CD4-positive, alpha-beta memory T cell (primary cell): ENCODE measurements at regions not wholly inside any gene's neighbourhood (a gene's known extent, or its start where the extent isn't known, plus 50 kb on each side); places are given as distances from the start of the nearest gene placed in this dataset.
"Not testable (repeated sequence)": the region's sequence is repeated elsewhere in the genome, so short reads cannot be mapped to it uniquely, and the experiment has no call there.

ENCODE experiments used
- CTCF ChIA-PET: fragments of 350-600 bp; sonication (Branson Sonifier 250); formaldehyde crosslinking; loops from one replicate; lab custom pipeline; 2021; ENCODE audit warnings: inconsistent platforms; ENCODE audit not compliant: partially characterized antibody; lab: Charles Lee
- POLR2A ChIA-PET: fragments of 350-600 bp; sonication (Branson Sonifier 250); formaldehyde crosslinking; loops from one replicate; lab custom pipeline; 2021; ENCODE audit not compliant: partially characterized antibody; lab: Charles Lee
- DNase-seq, 5 donors: peaks; one replicate each; pipeline versions ENCODE4 v3.0.0 to v3.0.0-alpha.2; 2020 to 2022; ENCODE audit warnings: mixed read lengths in 1 of 5
- H3K27ac ChIP-seq: one replicate; pipeline ENCODE4 v1.7.0; 2013; ENCODE audit warnings: low read depth, low read length
- H3K27me3 ChIP-seq: 2 replicates; pipeline ENCODE4 v1.7.0; 2013; ENCODE audit warnings: mild to moderate bottlenecking, low read length, moderate library complexity; ENCODE audit not compliant: insufficient read depth
- H3K36me3 ChIP-seq: 2 replicates; pipeline ENCODE4 v1.7.0; 2013; ENCODE audit warnings: mild to moderate bottlenecking, low read length, moderate library complexity; ENCODE audit not compliant: insufficient read depth
- H3K4me1 ChIP-seq: 2 replicates; pipeline ENCODE4 v1.7.0; 2013; ENCODE audit warnings: mild to moderate bottlenecking, low read length, moderate library complexity; ENCODE audit not compliant: insufficient read depth
- H3K4me3 ChIP-seq, 2 donors: one replicate each; pipeline ENCODE4 v1.7.0; 2013; ENCODE audit warnings: low read length in 2 of 2, mild to moderate bottlenecking in 1 of 2
- H3K9me3 ChIP-seq, 2 donors: one replicate each; pipeline ENCODE4 v1.7.0; 2013; ENCODE audit warnings: low read length in 2 of 2, control low read depth in 1 of 2; ENCODE audit not compliant: control insufficient read depth in 1 of 2
- H3K27ac Mint-ChIP-seq, 7 donors: one replicate each; pipeline ENCODE4 v1.8.0; 2020 to 2021; ENCODE audit warnings: mixed read lengths in 7 of 7, mild to moderate bottlenecking in 6 of 7, inconsistent platforms in 3 of 7, moderate library complexity in 3 of 7
- H3K27me3 Mint-ChIP-seq, 2 donors: one replicate each; pipeline ENCODE4 v1.8.0; 2020 to 2021; ENCODE audit warnings: mixed read lengths in 2 of 2
- H3K36me3 Mint-ChIP-seq, 2 donors: one replicate each; pipeline ENCODE4 v1.8.0; 2020 to 2021; ENCODE audit warnings: mixed read lengths in 2 of 2, inconsistent platforms in 1 of 2, mild to moderate bottlenecking in 1 of 2
- H3K4me1 Mint-ChIP-seq, 4 donors: one replicate each; pipeline ENCODE4 v1.8.0; 2020 to 2021; ENCODE audit warnings: mixed read lengths in 4 of 4, mild to moderate bottlenecking in 1 of 4
- H3K4me3 Mint-ChIP-seq, 8 donors: one replicate each; pipeline ENCODE4 v1.8.0; 2020 to 2021; ENCODE audit warnings: mixed read lengths in 8 of 8, mild to moderate bottlenecking in 7 of 8, moderate library complexity in 6 of 8, inconsistent platforms in 3 of 8
- H3K9me3 Mint-ChIP-seq, 8 donors: one replicate each; pipeline ENCODE4 v1.8.0; 2020 to 2021; ENCODE audit warnings: mixed read lengths in 8 of 8, mild to moderate bottlenecking in 5 of 8, inconsistent platforms in 3 of 8, moderate library complexity in 1 of 8
- intact Hi-C: fragments of 100-400 bp; cut with micrococcal nuclease; formaldehyde crosslinking; loops from one replicate; pipeline ENCODE4 v1.15.1; 2023

DNA sequence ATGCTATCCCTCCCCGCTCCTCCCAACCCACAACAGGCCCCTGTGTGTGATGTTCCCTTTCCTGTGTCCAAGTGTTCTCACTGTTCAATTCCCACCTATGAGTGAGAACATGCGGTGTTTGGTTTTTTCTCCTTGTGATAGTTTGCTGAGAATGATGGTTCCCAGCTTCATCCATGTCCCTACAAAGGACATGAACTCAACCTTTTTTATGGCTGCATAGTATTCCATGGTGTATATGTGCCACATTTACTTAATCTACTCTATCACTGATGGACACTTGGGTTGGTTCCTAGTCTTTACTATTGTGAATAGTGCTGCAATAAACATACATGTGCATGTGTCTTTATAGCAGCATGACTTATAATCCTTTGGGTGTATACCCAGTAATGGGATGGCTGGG lies 126.6 kb upstream of the HMGN3 start:
- H3K4me1 ChIP-seq, H3K4me3 Mint-ChIP-seq, CTCF ChIA-PET, H3K27me3 Mint-ChIP-seq, H3K4me1 Mint-ChIP-seq, H3K4me3 ChIP-seq, intact Hi-C loops, H3K9me3 ChIP-seq, POLR2A ChIA-PET, H3K36me3 Mint-ChIP-seq, H3K27ac ChIP-seq, H3K36me3 ChIP-seq, H3K27me3 ChIP-seq, DNase-seq: not testable (repeated sequence)
- Mint-ChIP-seq H3K27ac (peak overlapping the region in 1 of 7 donors; percentile 43), H3K9me3 (peaks cover 0 to 35% (median 13%) of the 10 kb centered on the region in 8 donors)

GRCh38 chr6:79353226-79353625 lies 118.7 kb upstream of the HMGN3 start:
- Histone ChIP-seq H3K36me3 (no peaks in the 10 kb centered on the region), H3K4me3 (no peak overlapping the region), H3K9me3 (no peaks in the 10 kb centered on the region), H3K27ac (no peak overlapping the region), H3K27me3 (no peaks in the 10 kb centered on the region), H3K4me1 (no peaks in the 10 kb centered on the region)
- DNase-seq, result no peak
- intact Hi-C loops, result no loop called here
- ChIA-PET POLR2A (no interaction called here), CTCF (no interaction called here)
- Mint-ChIP-seq H3K9me3 (peaks cover 0 to 18% (median 12%) of the 10 kb centered on the region in 8 donors), H3K27ac (no peak overlapping the region), H3K27me3 (no peaks in the 10 kb centered on the region), H3K36me3 (no peaks in the 10 kb centered on the region), H3K4me1 (peaks cover 0 to 3% (median 0%) of the 10 kb centered on the region in 4 donors), H3K4me3 (no peak overlapping the region)

DNA sequence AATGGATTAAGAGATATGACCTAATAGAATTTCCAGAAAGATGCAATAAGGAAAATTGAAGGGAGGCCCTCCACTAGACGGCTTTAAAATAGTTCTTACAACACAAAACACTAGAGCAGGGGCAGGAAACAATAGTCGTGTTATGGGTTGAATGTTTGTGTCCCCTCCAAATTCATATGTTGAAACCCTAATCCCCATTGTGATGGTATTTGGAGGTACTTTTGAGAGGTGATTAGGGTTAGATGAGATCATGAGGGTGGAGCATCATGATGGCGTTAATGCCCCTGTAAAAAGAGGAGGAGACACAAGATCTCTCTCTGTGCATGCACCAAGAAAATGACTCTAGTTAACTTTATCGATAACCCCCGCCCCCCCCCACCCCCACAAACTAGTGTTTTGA lies 104.0 kb upstream of the HMGN3 start:
- Histone ChIP-seq H3K36me3 (no peaks in the 10 kb centered on the region), H3K27me3 (no peaks in the 10 kb centered on the region), H3K4me3 (no peak overlapping the region), H3K4me1 (no peaks in the 10 kb centered on the region), H3K27ac (no peak overlapping the region), H3K9me3 (no peaks in the 10 kb centered on the region)
- Mint-ChIP-seq H3K4me1 (no peaks in the 10 kb centered on the region), H3K27me3 (peaks cover 0 to 5% of the 10 kb centered on the region in 2 donors), H3K9me3 (peaks cover 0 to 3% (median 2%) of the 10 kb centered on the region in 8 donors), H3K27ac (no peak overlapping the region), H3K4me3 (no peak overlapping the region), H3K36me3 (no peaks in the 10 kb centered on the region)
- no peak for DNase-seq
- intact Hi-C loops, result no loop called here
- ChIA-PET POLR2A (no interaction called here), CTCF (no interaction called here)

GRCh38 chr6:79335133-79335674 lies 100.7 kb upstream of the HMGN3 start:
- Histone ChIP-seq H3K27ac (no peak overlapping the region), H3K27me3 (no peaks in the 10 kb centered on the region), H3K36me3 (no peaks in the 10 kb centered on the region), H3K9me3 (no peaks in the 10 kb centered on the region), H3K4me1 (no peaks in the 10 kb centered on the region), H3K4me3 (no peak overlapping the region)
- Mint-ChIP-seq H3K4me3 (no peak overlapping the region), H3K36me3 (no peaks in the 10 kb centered on the region), H3K9me3 (peaks cover 0 to 2% (median 0%) of the 10 kb centered on the region in 8 donors), H3K27ac (no peak overlapping the region), H3K27me3 (peaks cover 5% of the 10 kb centered on the region in 2 donors), H3K4me1 (no peaks in the 10 kb centered on the region)
- ChIA-PET POLR2A (no interaction called here), CTCF (no interaction called here)
- DNase-seq, result no peak
- intact Hi-C loops, result no loop called here

GRCh38 chr6:79334674-79335073 lies 100.2 kb upstream of the HMGN3 start:
- DNase-seq, result no peak
- Mint-ChIP-seq H3K4me3 (no peak overlapping the region), H3K27me3 (peaks cover 5% of the 10 kb centered on the region in 2 donors), H3K36me3 (no peaks in the 10 kb centered on the region), H3K4me1 (no peaks in the 10 kb centered on the region), H3K27ac (no peak overlapping the region), H3K9me3 (peaks cover 0 to 2% (median 0%) of the 10 kb centered on the region in 8 donors)
- no peaks in the 10 kb centered on the region for H3K4me1 ChIP-seq
- ChIA-PET POLR2A (no interaction called here), CTCF (no interaction called here)
- no peak overlapping the region for H3K27ac ChIP-seq
- H3K36me3 ChIP-seq, result no peaks in the 10 kb centered on the region
- no peak overlapping the region for H3K4me3 ChIP-seq
- H3K9me3 ChIP-seq, result no peaks in the 10 kb centered on the region
- no peaks in the 10 kb centered on the region for H3K27me3 ChIP-seq
- intact Hi-C loops, result no loop called here

GRCh38 chr6:79330704-79331103 lies 96.2 kb upstream of the HMGN3 start:
- Histone ChIP-seq H3K27me3 (no peaks in the 10 kb centered on the region), H3K27ac (no peak overlapping the region), H3K4me1 (no peaks in the 10 kb centered on the region), H3K9me3 (no peaks in the 10 kb centered on the region), H3K36me3 (no peaks in the 10 kb centered on the region), H3K4me3 (no peak overlapping the region)
- ChIA-PET POLR2A (no interaction called here), CTCF (no interaction called here)
- no peak overlapping the region for H3K4me3 Mint-ChIP-seq
- peaks cover 5% of the 10 kb centered on the region in 2 donors for H3K27me3 Mint-ChIP-seq
- peaks cover 0 to 2% (median 0%) of the 10 kb centered on the region in 8 donors for H3K9me3 Mint-ChIP-seq
- peak overlapping the region in 1 of 7 donors; percentile 56 for H3K27ac Mint-ChIP-seq
- no peak for DNase-seq
- no peaks in the 10 kb centered on the region for H3K4me1 Mint-ChIP-seq
- intact Hi-C loops, result no loop called here
- no peaks in the 10 kb centered on the region for H3K36me3 Mint-ChIP-seq

GRCh38 chr6:79313254-79313653 lies 78.8 kb upstream of the HMGN3 start:
- Histone ChIP-seq H3K4me3 (no peak overlapping the region), H3K27ac (no peak overlapping the region), H3K27me3 (no peaks in the 10 kb centered on the region), H3K36me3 (no peaks in the 10 kb centered on the region), H3K4me1 (no peaks in the 10 kb centered on the region), H3K9me3 (no peaks in the 10 kb centered on the region)
- no peaks in the 10 kb centered on the region for H3K27me3 Mint-ChIP-seq
- no peaks in the 10 kb centered on the region for H3K36me3 Mint-ChIP-seq
- H3K27ac Mint-ChIP-seq, result no peak overlapping the region
- peaks cover 0 to 4% (median 0%) of the 10 kb centered on the region in 8 donors for H3K9me3 Mint-ChIP-seq
- H3K4me1 Mint-ChIP-seq, result no peaks in the 10 kb centered on the region
- ChIA-PET POLR2A (no interaction called here), CTCF (no interaction called here)
- DNase-seq, result no peak
- intact Hi-C loops, result no loop called here
- no peak overlapping the region for H3K4me3 Mint-ChIP-seq
